GM12878 (cell line): ENCODE measurements at regions not wholly inside any gene's neighbourhood (a gene's known extent, or its start where the extent isn't known, plus 50 kb on each side); places are given as distances from the start of the nearest gene placed in this dataset.

Experiments used
- ATAC-seq: fragments of 200-7000 bp; cut with Tn5 transposase; 3 replicates; pipeline ENCODE4 v1.9.1; 2020; ENCODE audit warnings: mild to moderate bottlenecking, moderate library complexity
- BruUV-seq: library from RNA; stranded (reverse); fragments of 400-500 nt; replicated peaks from 2 replicates; lab custom pipeline; 2021; lab: Mats Ljungman, UMichigan
- CTCF ChIA-PET: fragments of 300-600 bp; sonication (Branson Sonifier 250); formaldehyde crosslinking; extraction: SDS; loops from one replicate; lab custom pipeline; 2021; ENCODE audit warnings: inconsistent platforms; lab: Yijun Ruan, JAX
- POLR2A ChIA-PET: fragments of 350-600 bp; formaldehyde crosslinking; extraction: SDS; loops from one replicate; lab custom pipeline; 2021; ENCODE audit warnings: inconsistent platforms; lab: Charles Lee
- RAD21 ChIA-PET: fragments of 300-600 bp; sonication (Branson Sonifier 250); formaldehyde crosslinking; loops from one replicate; lab custom pipeline; 2023; ENCODE audit warnings: antibody characterized with exemption; ENCODE audit not compliant: unreplicated experiment; lab: Charles Lee
- SMC1A ChIA-PET: fragments of 300-600 bp; sonication (Branson Sonifier 250); formaldehyde crosslinking; loops from one replicate; lab custom pipeline; 2023; ENCODE audit not compliant: unreplicated experiment, uncharacterized antibody; lab: Charles Lee
- DNase-seq: peaks from one replicate; pipeline ENCODE4 v3.0.0-alpha.2; 2011; ENCODE audit warnings: low read depth, low spot score
- FAIRE-seq: peaks from 3 replicates; lab custom pipeline; 2011; peaks lifted over from hg19 to GRCh38; lab: Jason Lieb, UNC
- H2AFZ ChIP-seq: 2 replicates; pipeline ENCODE4 v1.6.0; 2011; ENCODE audit warnings: low read depth, low read length, control low read depth; ENCODE audit not compliant: control insufficient read depth
- H3K27ac ChIP-seq: 2 replicates; pipeline ENCODE4 v1.5.1; 2011; ENCODE audit warnings: control low read depth; ENCODE audit not compliant: control insufficient read depth, insufficient read depth
- H3K27me3 ChIP-seq, 2 experiments: replicated peaks in 1 of 2; 2 replicates each; pipeline versions ENCODE4 v1.6.0 to v1.6.1; 2011; ENCODE audit warnings: low read length in 1 of 2; ENCODE audit not compliant: control insufficient read depth in 2 of 2, insufficient read depth in 2 of 2
- H3K36me3 ChIP-seq, 2 experiments: 2 replicates each; pipeline ENCODE4 v1.5.1; 2011; ENCODE audit warnings: low read length in 1 of 2; ENCODE audit not compliant: control insufficient read depth in 2 of 2, insufficient read depth in 2 of 2
- H3K4me1 ChIP-seq: 2 replicates; pipeline ENCODE4 v1.6.1; 2011; ENCODE audit warnings: mild to moderate bottlenecking, low read length, moderate library complexity, mixed read lengths; ENCODE audit not compliant: control insufficient read depth, insufficient read depth
- H3K4me2 ChIP-seq: 2 replicates; pipeline ENCODE4 v1.6.0; 2011; ENCODE audit warnings: control low read depth; ENCODE audit not compliant: control insufficient read depth, insufficient read depth
- H3K4me3 ChIP-seq: fragments of 200-600 bp; sonication (generic); 2 replicates; pipeline ENCODE4 v1.5.1; 2016
- H3K79me2 ChIP-seq: 2 replicates; pipeline ENCODE4 v1.6.0; 2011; ENCODE audit warnings: low read length; ENCODE audit not compliant: control insufficient read depth, insufficient read depth
- H3K9ac ChIP-seq: 2 replicates; pipeline ENCODE4 v1.8.0; 2011; ENCODE audit warnings: low read length, control low read depth, mixed read lengths; ENCODE audit not compliant: control insufficient read depth, insufficient read depth
- H3K9me3 ChIP-seq: replicated peaks from 3 replicates; pipeline ENCODE4 v1.5.1; 2011; ENCODE audit warnings: mild to moderate bottlenecking, low read length; ENCODE audit not compliant: control insufficient read depth, insufficient read depth
- H4K20me1 ChIP-seq: 2 replicates; pipeline ENCODE4 v1.6.0; 2011; ENCODE audit not compliant: control insufficient read depth, insufficient read depth
- BCL11A ChIP-seq: IDR thresholded peaks from 2 replicates; pipeline ENCODE4 v1.6.1; 2011; ENCODE audit warnings: low read depth, low read length
- BHLHE40 ChIP-seq, 2 experiments: fragments of 450-650 bp in 1 of 2; IDR thresholded peaks; 2 replicates each; pipeline ENCODE4 v1.6.1; 2011 to 2017; ENCODE audit warnings: low read depth in 2 of 2, borderline replicate concordance in 1 of 2, improper control_type of control experiment in 1 of 2, low read length in 1 of 2, mild to moderate bottlenecking in 1 of 2
- CHD1 ChIP-seq: IDR thresholded peaks from 2 replicates; pipeline ENCODE4 v1.6.1; 2012; ENCODE audit warnings: low read depth, low read length, improper control_type of control experiment
- CHD4 ChIP-seq: fragments of 200-600 bp; sonication (generic); IDR thresholded peaks from 2 replicates; pipeline ENCODE4 v1.6.1; 2016; ENCODE audit warnings: mild to moderate bottlenecking
- CREM ChIP-seq: IDR thresholded peaks from 2 replicates; pipeline ENCODE4 v1.6.1; 2014; ENCODE audit warnings: antibody characterized with exemption, low read depth
- CTCF ChIP-seq, 3 experiments: IDR thresholded peaks in 2 of 3; conservative IDR thresholded peaks in 1 of 3; 2 replicates each; pipeline ENCODE4 v1.5.1; 2011; ENCODE audit warnings: low read depth in 3 of 3, low read length in 3 of 3, mild to moderate bottlenecking in 3 of 3, control low read depth in 2 of 3, moderate library complexity in 2 of 3, inconsistent platforms in 1 of 3, mixed read lengths in 1 of 3; ENCODE audit not compliant: control insufficient read depth in 2 of 3, insufficient read depth in 1 of 3; ENCODE audit errors: extremely low read depth in 1 of 3
- HSF1 ChIP-seq: fragments of 150-350 bp; IDR thresholded peaks from 2 replicates; pipeline ENCODE4 v1.6.1; 2014; ENCODE audit warnings: mild to moderate bottlenecking, low read depth, low read length
- JUND ChIP-seq: IDR thresholded peaks from 2 replicates; pipeline ENCODE4 v1.6.1; 2012; ENCODE audit warnings: low read depth, mild to moderate bottlenecking, low read length, improper control_type of control experiment, moderate library complexity
- NBN ChIP-seq: fragments of 450-650 bp; IDR thresholded peaks from 2 replicates; pipeline ENCODE4 v1.6.1; 2016
- PBX3 ChIP-seq: IDR thresholded peaks from 2 replicates; pipeline ENCODE4 v1.6.1; 2011; ENCODE audit warnings: mild to moderate bottlenecking, low read depth, low read length, moderate library complexity; ENCODE audit not compliant: insufficient replicate concordance
- RB1 ChIP-seq: fragments of 450-650 bp; formaldehyde crosslinking; IDR thresholded peaks from 2 replicates; pipeline ENCODE4 v1.6.1; 2017; ENCODE audit warnings: mild to moderate bottlenecking, borderline replicate concordance
- RFX5 ChIP-seq: IDR thresholded peaks from 2 replicates; pipeline ENCODE4 v1.6.1; 2011; ENCODE audit warnings: low read depth, low read length, improper control_type of control experiment
- SIX5 ChIP-seq: IDR thresholded peaks from 2 replicates; pipeline ENCODE4 v1.6.1; 2011; ENCODE audit warnings: mild to moderate bottlenecking, low read depth, low read length, moderate library complexity; ENCODE audit not compliant: severe bottlenecking
- SP1 ChIP-seq: IDR thresholded peaks from one replicate; pipeline ENCODE4 v1.6.1; 2011; ENCODE audit warnings: low read depth, low read length
- WRNIP1 ChIP-seq: IDR thresholded peaks from 2 replicates; pipeline ENCODE4 v1.6.1; 2011; ENCODE audit warnings: low read depth, low read length, improper control_type of control experiment, borderline replicate concordance
- ZNF217 ChIP-seq: fragments of 450-650 bp; IDR thresholded peaks from 2 replicates; pipeline ENCODE4 v1.6.1; 2017; ENCODE audit warnings: antibody characterized with exemption, mild to moderate bottlenecking
- WGBS: methylation state at CpG from one replicate; pipeline ENCODE4 v1.1.6; 2016; ENCODE audit warnings: low lambda C conversion rate; ENCODE audit not compliant: insufficient replicate concordance, insufficient coverage; ENCODE audit errors: missing lambda C conversion rate; 5-methylcytosine and 5-hydroxymethylcytosine counted together
- in situ Hi-C: fragments of 300-500 bp; cut with MboI; formaldehyde crosslinking; loops from 9 replicates; pipeline ENCODE4 v1.14.3; 2018; ENCODE audit warnings: mixed read lengths
- intact Hi-C: fragments of 100-400 bp; cut with micrococcal nuclease; formaldehyde crosslinking; loops from one replicate; pipeline ENCODE4 v1.14.2; 2022; ENCODE audit not compliant: unreplicated experiment

- no peak for TF ChIP-seq CREM
Observed at GRCh38 chr3:194867270-194867983, 181.7 kb downstream of the FAM43A start (continued).

- TF ChIP-seq CREM (no peak), BHLHE40 (IDR thresholded peaks at IDR 0.05; ENCODE audit: borderline replicate concordance in 1 of 2, low read depth in 2 of 2, low read length in 1 of 2) (no peak), RFX5 (no peak), JUND (no peak), ZNF217 (no peak), NBN (no peak), CTCF (IDR thresholded peaks at IDR 0.05 in 2 of 3, conservative IDR thresholded peaks at IDR 0.05 in 1 of 3; ENCODE audit: control insufficient read depth in 2 of 3, extremely low read depth in 1 of 3, insufficient read depth in 1 of 3, low read depth in 3 of 3, low read length in 3 of 3) (no peak), SIX5 (no peak), BCL11A (no peak), SP1 (no peak), HSF1 (no peak), RB1 (no peak), PBX3 (no peak), CHD1 (no peak), WRNIP1 (no peak), CHD4 (no peak)
- Histone ChIP-seq H3K27me3 (peaks cover 0 to 3% of the 10 kb centered on the region in 2 experiments; a peak in 2 of 4 replicates), H3K9me3 (no peaks in the 10 kb centered on the region), H3K4me2 (no peak overlapping the region), H3K27ac (no peak overlapping the region), H4K20me1 (no peaks in the 10 kb centered on the region), H2AFZ (no peak overlapping the region), H3K4me3 (no peak overlapping the region), H3K4me1 (peaks cover 13% of the 10 kb centered on the region; the same call in 1 of the 2 replicates), H3K79me2 (no peaks in the 10 kb centered on the region), H3K9ac (no peak overlapping the region), H3K36me3 (no peaks in the 10 kb centered on the region)
- POLR2A ChIA-PET, result no interaction called here
- SMC1A ChIA-PET, result no interaction called here
- 28% methylated on average over 11 of the region's 11 CpGs for WGBS
- no TSS peak for BruUV-seq
- RAD21 ChIA-PET, result no interaction called here
- CTCF ChIA-PET, result no interaction called here
- FAIRE-seq, result no peak
- no peak for ATAC-seq
- no peak for DNase-seq
- in situ Hi-C loops (no loop called here), intact Hi-C loops (loop anchor here (5.0 kb wide), 1 partner anchor 182 kb away; the partner anchor contains the start of gene FAM43A)
Observed at GRCh38 chr3:194868831-194869230, 183.1 kb downstream of the FAM43A start.
